GM19463 (cell line): ENCODE measurements at regions not wholly inside any gene's neighbourhood (a gene's known extent, or its start where the extent isn't known, plus 50 kb on each side); places are given as distances from the start of the nearest gene placed in this dataset.
"Not testable (repeated sequence)": the region's sequence is repeated elsewhere in the genome, so short reads cannot be mapped to it uniquely, and the experiment has no call there.

Experiments
- ATAC-seq: cut with Tn5 transposase; IDR thresholded peaks from one replicate; pipeline ENCODE4 v1.9.1; 2021; ENCODE audit warnings: mild to moderate bottlenecking, moderate library complexity; ENCODE audit not compliant: unreplicated experiment

DNA sequence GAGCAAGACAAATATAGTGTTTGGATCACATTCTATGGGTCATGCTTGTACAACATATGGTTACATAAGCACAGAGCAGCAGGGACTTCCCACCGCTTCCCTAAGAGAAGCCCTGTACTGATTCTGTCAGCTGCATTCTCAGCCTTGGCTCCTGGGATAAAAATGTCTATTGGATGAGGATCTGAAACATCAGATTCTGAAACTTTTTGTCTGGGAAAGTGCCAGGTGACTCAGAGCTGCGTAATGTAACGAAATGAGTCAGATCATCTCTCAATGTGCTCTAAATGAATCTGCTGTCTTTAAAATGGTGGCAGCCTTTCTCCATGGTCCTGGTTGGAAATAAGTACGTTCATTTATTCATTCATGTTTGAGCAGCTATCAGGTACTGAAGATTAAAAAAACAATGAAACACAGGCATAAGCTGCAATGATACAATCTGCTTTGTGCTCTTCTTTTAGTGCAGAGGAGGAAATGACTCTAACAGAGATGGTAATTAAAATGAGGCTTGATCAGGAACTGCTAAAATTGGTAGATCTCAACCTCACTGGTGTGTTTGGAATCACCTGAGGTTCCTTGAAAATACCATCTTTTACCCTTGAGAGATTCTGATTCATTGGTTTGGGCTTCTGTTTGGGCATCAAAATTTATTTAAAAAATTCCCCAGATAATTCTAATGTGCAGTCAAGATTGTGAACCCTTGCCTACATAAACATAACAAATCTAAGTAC lies 99.1 kb upstream of the NAP1L1 start:
- peak; percentile 89 for ATAC-seq

DNA sequence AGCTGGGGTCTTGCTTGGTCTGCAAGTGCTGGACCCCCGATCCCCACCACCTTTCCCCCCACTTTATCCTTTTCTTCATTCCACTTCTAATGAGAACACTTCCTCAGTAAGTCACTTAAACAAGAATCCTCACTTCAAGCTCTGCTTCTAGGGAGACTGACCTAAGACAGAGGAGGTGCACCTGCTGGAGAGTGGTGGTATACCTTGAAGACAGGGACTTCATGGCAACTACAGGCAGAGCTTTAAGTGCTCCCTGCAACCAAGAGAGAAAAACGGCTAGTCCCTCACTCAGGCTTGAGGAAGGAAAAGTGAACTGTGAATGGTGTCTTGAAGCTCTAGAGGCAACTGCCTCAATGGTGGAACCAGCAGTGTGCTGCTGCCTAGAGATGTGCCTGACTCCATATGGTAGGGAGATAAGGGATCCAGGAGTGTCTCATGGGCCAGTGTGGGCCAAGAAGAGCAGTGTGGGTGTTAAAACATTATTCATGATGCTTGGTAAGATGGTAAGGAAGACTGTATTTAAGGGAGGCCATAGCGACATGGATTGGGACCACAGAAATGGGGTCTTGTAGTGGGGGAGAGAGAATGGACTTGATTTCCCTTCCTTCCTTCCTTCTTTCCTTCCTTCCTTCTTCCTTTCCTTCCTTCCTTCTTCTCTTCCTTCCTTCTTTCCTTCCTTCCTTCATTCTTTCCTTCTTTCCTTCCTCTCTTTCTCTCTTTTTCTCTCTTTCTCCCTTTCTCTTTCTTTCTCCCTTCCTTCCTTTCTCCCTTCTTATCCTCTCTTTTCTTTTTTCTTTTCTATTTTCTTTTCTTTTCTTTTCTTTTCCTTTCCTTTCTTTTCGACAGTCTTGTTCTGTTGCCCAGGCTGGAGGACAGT lies 96.2 kb upstream of the NAP1L1 start:
- ATAC-seq, result no peak

DNA sequence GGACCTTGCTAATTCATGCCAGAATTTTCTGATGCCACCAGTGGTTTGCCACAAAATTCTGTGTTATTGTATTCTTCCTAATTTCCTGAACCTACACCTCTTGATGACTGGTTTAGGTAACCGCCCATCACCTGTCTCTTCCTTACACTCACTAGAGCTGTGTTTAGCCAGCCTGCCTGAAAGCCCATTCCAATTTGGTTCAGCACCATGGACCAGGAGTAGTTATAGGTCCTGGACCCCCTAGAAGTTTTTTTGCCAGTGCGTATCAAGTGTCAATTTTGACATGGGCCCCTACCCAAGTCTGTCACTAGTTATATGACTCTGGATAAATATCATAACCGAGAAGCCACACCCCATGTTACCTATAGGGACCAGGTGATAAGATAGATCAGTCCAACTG lies 94.0 kb upstream of the NAP1L1 start:
- ATAC-seq, result no peak

DNA sequence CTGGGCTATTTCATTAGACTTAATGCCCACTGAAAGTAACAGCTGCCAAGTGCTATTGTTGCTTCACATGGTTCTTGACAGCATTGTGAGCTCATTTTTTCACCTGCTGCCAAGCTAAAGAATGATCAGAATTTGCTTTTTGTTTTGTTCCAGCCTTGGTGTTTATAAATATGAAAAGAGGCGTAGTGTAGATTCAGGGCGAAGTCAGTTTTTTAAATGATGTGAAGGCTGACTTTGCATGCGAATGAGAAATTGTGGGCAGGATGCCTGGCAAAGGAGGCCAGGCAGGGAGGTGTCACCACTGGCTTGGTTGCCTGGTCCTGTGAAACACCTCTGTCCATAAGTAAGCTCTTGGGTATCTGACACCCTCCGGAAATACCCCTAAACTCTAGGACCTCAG lies 93.3 kb upstream of the NAP1L1 start:
- no peak for ATAC-seq

DNA sequence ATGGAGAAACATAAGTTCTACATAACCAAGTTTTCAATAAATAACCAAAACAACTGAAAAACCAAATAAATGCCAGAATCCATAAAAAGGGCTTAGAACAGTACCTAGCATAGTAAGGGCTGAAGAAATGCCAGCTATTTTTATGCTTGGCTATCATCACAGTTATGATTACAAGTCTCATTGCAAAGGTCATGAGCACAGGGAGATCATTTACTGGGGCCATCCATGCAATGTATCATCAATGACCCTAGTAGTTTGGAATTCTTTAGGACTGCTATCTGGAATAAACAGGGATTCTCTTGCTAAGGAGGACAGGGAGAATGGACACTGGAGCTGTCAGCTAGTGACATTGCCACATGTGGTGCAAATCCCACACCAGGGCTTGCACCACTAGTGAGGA lies 92.5 kb upstream of the NAP1L1 start:
- ATAC-seq, result no peak

DNA sequence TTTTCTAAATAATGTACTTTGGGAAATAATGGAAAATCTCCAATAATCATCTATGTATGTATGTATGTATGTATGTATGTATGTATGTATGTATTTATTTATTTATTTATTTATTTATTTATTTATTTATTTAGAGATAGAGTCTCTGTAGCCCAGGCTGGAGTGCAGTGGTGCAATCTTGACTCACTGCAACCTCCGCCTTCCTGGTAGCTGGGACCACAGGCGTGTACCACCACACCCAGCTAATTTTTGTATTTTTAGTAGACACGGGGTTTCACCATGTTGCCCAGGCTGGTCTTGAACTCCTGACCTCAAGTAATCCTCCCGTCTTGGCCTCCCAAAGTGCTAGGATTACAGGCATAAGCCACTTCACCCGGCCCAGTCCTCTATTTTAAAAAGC lies 91.5 kb upstream of the NAP1L1 start:
- ATAC-seq, result not testable (repeated sequence)

DNA sequence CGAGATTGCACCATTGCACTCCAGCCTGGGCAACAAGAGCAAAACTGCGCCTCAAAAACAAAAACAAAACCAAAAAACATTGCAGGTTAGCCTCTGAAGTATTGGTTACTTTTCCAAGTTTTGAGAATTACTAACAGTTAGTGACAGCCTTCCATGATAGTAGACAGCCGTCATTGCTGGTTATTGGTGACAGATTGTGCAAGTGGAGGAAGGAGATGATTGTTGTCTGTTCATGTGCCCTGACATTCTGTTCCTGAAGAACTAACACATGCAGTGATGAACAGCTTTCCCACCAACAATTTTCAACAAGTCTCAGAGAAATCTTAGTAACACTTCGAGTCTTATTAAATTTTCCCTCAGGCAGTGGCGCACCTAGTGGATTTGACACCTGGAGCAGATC lies 89.3 kb upstream of the NAP1L1 start:
- ATAC-seq, result no peak

DNA sequence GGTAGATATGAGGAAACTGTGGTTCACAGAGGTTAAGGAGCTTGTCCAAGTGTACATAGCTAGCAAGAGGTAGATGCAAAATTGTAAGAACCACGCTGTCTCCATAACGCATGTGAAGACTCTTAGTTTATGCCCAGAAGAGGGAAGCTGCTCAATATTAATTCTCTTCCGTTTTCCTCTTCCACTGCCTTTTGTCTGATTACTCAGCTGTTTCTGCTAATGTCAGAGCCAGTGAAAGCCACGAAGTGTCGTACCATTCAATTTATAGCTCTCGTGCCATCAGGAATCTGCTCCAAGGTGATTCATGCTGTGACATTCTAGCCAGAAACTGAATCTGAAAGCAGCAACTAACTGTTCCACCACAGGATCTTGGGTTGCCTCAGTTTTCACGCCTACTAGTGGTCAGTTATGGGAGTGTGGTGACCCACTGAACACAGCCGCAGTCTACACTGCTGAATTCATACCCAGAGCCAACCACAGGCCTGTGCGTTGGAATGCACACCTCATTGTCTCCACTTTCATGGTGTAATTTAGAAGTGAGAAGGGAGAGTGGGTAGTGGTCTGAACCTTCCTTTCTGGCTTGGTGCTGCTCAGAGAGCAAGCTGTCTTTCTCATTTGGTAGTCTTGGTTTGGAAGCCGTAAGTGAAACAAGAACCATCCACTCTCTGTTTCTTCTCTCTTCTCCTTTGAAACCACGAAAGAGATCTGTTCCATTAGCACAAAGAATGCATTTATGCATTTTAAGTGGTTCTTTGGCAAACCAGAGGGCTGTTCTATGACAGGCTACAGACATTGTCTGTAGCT lies 74.2 kb upstream of the NAP1L1 start:
- ATAC-seq, result peak; percentile 97

DNA sequence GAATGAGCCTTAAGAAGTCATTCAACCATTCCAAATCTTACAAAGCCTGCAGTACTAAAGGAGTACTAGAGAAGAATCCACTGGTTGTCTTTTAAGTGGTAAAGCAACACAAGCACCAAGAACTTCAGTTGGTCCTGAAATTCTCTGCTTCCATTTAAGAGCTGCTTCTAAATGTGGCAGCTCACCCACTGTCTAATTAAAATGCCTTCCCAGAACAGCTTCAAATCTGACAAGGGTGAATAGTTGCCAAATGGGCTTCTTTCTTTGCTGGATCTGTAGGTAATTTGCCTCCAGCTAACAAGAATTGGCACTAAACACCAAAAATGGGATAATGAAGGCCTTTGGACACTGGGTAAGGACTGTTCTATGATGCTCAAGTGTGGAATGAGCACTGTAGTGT lies 72.2 kb upstream of the NAP1L1 start:
- ATAC-seq, result no peak

DNA sequence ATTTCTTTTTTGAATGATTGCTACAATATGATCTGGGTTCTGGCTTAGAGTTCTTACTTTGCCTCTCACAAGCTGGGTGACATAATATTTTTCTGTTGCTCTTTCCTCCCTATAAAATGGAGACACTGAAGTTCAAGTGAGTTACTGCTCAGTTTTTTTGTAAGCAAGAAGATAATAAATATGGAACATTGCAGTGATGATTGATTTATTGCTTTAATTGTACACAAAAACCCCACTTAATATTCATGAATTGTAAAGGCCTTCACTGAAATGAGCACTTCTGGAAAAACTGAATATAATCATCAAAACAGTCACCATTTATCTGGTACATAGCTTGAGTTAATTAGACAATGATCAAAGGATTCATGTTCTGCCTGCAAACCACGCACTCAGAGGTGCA lies 71.8 kb upstream of the NAP1L1 start:
- ATAC-seq, result no peak

DNA sequence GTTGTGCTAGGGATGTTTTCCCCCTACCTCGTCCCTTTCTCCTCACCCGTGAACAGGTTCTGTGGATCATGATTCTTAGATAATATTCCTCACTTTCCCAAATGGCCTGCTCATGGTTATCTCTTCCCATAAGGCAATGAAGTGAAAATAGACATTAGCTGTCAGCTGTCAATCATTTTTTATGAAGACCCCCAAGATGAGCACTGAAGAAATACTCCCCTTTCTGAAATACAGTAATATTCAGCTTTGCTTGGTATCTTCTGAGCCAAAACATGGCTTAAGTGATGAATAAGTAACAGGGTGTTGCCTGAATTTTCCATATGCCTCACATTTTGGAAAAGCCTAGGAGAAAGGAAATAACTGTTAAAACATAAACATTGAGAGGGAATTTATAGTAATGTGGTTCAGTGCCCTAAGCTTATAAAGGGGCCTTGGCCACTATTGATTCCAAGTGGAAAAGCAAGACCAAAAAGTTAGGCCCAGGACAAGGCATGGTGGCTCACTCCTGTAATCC lies 70.7 kb upstream of the NAP1L1 start:
- ATAC-seq, result no peak

DNA sequence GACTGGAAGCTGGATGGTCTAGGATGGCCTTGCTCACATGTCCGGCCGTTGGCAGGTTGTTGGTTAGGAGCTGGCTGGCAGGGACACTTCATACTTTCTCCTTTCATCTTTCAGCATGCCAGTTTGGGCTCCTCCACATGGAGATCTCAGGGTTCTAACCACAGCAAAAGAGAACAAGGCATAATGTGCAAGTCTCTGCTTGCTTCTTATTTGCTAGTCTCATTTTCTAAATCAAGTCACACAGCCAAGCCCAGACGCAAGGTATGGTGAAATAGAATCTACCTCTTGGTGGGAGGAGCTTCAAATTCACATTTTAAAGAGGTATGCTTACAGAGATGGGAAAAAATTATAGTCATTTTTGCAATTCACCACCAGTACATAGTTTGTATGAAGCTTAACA lies 69.1 kb upstream of the NAP1L1 start:
- ATAC-seq, result no peak

DNA sequence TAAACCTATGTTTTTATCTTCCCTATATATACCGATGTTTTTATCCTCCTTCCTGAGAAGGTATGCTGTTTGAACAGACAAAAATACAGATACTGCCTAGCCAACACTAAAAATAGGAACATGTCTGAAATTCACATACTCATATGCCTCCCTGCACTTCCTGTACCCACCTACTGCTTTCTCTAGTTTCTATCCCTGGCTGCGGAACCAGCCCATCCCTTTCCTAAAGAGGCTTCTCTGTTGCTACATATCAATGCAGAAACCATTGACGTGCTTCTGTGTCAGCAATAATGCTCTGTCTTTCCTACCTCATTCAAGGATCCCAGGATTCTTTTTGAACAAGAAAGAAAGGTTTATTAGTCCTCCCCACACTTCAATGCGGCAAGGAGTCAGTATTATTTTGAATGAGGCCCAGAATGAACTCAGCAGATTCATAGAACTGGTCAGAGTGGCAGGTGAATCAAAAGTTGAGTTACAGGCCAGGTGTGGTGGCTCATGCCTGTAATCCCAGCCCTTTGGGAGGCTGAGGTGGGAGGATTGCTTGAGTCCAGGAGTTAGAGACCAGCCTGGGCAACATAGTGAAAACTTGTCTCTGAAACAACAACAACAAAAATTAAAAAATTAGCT lies 67.8 kb upstream of the NAP1L1 start:
- peak; percentile 73 for ATAC-seq

DNA sequence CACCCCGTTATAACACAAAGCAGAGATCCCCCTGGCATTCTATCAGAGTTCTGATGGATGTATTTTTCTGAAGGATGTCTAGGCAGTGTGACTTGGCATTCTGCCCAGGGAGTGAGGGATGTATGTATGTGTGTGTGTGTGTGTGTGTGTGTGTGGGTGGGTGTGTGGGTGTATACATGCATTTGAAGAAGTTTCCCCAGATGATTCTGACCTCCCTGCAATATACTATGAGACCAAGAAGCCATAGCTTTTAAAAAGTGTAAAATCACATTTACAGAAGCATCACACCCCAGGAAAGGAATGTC lies 59.7 kb upstream of the NAP1L1 start:
- ATAC-seq, result no peak

DNA sequence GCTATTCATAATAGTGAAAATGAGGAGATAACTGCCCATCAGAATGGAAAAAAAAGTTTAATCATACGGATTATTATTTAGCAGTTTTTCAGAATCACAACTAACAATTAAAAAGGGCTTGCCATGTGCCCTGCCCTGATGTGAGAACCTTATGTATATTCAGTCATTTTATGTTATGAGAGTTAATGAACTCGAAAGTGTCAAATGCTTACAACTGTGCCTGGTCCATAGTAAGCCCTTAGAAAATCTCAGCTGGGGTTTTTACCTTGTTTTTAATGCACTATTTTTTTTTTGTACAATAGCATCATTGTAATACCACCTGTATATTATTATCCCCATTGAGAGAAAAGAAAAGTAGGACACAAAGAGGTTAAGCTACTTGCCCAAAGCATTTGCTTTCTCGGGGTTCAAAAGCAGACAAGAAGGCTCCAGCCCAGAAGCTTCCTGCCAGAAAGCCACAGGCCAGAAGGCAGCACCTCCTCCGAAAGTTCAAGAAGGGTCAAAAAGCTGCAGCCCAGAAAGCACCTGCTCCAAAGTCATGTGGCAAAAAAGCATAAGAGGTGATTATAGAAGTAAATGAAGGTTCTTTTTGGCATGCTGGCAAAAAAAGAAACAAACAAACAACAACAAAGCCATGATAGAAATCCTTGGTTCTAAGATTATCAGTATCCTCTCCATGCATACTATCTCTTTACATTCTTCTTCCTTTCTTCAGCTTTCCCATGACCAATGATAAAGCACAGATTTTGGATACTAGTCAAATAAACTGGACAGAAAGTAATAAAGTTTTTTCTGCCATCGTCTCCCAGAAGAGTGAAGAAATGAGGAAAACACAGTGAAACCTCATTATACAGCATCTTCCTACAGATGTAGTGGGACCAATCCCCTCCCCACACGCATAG lies 59.1 kb upstream of the NAP1L1 start:
- ATAC-seq, result peak; percentile 96

DNA sequence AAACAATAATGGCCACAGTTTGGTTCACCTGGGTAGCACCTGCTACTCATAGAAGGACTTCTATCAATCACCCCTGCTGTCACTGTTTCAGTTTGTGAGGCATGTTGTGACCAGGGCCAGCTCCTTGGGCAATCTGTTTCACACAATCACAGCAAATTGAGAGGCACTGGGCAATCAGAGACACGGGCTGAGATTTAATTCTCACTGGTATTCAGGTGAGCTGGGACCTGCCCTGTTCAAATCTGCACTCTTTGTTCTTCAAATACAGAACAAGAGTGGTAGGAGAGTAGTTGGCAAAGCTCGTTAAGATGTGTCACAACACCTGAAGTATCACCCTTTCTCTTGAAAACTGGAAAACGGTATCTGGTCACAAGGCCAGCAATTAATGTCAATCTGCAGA lies 57.8 kb upstream of the NAP1L1 start:
- no peak for ATAC-seq

DNA sequence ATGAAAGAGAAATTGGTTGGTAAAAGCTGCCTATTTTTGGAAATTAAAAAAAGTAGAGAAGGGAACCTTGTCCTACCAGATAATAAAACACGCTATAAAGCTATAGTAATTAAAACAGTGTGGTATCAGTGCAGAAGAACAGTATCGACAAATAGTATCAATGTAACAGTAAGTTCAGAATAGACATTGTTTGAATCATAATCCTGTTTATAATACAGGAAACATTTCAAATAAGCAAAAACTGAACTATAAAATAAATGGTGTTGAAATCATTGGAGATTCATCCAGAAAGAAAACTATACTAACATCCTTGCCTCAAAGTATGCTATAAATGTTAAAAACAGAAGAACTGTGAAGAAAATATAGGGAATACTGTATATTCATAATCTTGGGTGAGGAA lies 54.2 kb upstream of the NAP1L1 start:
- ATAC-seq, result no peak

DNA sequence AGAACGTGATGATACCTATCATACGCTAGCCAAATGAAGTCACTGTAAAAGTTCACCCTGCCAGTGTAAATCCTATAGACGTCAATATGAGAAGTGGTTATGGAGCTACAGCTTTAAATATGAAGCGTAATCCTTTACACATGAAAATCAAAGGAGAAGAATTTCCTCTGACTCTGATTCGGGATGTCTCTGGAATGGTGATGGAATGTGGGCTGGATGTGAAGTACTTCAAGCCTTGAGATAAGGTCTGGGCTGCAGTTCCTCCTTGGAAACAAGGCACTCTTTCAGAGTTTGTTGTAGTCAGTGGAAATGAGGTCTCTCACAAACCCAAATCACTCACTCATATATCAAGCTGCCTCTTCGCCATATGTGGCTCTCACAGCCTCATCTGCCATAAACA lies 53.1 kb upstream of the NAP1L1 start:
- no peak for ATAC-seq

DNA sequence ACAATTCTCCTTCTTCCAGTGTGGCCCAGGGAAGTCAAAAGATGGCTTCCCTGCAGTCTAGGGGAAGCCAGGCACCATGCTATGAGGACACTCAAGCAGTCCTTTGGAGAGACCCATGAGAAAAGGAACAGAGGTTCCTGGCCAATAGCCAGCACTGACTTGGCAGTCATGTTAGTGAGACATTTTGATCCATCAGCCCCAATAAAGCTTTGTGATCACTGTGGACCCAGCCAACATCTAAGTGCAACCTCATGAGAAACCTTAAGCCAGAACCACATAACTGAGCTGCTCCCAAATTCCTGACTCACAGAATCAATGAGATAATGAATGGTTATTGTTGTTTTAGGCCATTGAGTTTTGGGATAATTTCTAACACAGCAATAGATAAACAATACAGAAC lies 51.0 kb upstream of the NAP1L1 start:
- ATAC-seq, result no peak
